ENCODE measurements at regions not wholly inside any gene's neighbourhood (a gene's known extent, or its start where the extent isn't known, plus 50 kb on each side); places are given as distances from the start of the nearest gene placed in this dataset.

DNA sequence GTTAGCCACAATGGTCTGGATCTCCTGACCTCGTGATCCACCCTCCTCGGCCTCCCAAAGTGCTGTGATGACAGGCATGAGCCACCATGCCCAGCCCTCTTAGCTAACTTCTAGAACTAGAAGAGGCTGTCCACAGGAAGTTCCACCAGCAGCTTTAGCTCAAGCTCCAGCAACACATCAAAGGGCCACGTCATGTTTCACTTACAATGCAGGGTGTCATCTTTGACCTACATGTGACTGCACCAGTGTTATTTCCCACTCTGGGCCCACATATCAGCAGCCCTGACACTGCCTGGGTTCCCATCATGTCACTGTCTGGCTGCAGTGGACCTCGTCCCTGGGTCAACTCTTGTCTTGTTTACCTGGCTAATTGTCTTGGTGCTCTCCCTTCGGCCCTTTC, 147.2 kb downstream of the GRIN2B start:
- CTCF ChIA-PET, result interaction anchor here (0.7 kb wide), 1 partner anchor 172 kb away, joined by 4 read pairs; no protein-coding TSS in a partner anchor

DNA sequence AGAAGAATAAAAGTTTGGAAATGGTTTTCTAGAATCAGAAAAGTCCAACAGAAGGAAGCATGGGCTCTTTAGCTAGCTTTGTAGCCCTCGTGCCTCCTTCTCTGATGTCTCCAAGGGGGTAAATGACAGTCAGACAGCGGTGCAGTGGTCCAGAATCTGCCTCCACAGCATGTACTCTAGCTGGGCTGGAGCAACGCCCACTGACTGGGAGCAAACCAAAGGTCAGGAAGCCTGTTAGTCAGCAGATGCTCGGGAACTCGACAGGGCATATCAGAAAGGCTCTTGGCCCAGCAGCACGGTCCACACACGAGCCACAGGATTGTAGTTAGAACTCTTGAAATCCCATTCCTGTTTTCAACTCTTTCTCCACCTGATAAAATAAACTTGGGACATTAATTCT, 164.3 kb downstream of the GRIN2B start:
- Mint-ChIP-seq H3K9me3 (no peaks in the 10 kb centered on the region), H3K27me3 (peaks cover 4% of the 10 kb centered on the region), H3K4me3 (no peak overlapping the region), H3K36me3 (ENCODE audit: low read depth) (no peaks in the 10 kb centered on the region), H3K27ac (no peak overlapping the region), H3K4me1 (no peaks in the 10 kb centered on the region)
- POLR2A ChIA-PET, result no interaction called here
- DNase-seq, result no peak
- CTCF ChIA-PET, result no interaction called here

More for the DNA sequence above, 147.2 kb downstream of the GRIN2B start:
- Mint-ChIP-seq H3K4me1 (no peaks in the 10 kb centered on the region), H3K9me3 (no peaks in the 10 kb centered on the region), H3K4me3 (no peak overlapping the region), H3K36me3 (ENCODE audit: low read depth) (no peaks in the 10 kb centered on the region), H3K27ac (no peak overlapping the region), H3K27me3 (peaks cover 1% of the 10 kb centered on the region)
- POLR2A ChIA-PET, result no interaction called here
- DNase-seq, result no peak

DNA sequence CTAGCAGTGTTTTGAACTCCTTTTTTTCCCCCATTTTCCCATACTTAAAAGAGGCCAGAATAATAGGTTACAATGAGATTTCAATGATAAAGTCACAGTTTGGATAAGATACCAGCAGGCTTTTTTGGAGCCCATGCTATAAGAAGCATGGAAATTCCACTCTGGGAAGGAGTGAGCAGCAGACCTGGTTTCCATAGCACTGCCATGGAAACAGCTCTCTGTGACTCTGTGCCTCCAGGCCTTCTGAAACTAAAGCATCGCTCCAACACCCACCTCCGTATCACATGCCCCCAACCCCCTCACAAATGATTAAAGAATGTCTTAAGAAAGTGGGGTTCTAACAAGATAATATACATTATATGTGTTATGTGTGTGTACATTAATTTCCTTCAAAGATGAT, 165.0 kb downstream of the GRIN2B start:
- POLR2A ChIA-PET, result no interaction called here
- DNase-seq, result no peak
- H3K27ac Mint-ChIP-seq, result no peak overlapping the region
- H3K27me3 Mint-ChIP-seq, result peaks cover 4% of the 10 kb centered on the region
- no peaks in the 10 kb centered on the region for H3K36me3 Mint-ChIP-seq (ENCODE audit: low read depth)
- no peaks in the 10 kb centered on the region for H3K9me3 Mint-ChIP-seq
- H3K4me3 Mint-ChIP-seq, result no peak overlapping the region
- CTCF ChIA-PET, result no interaction called here
- H3K4me1 Mint-ChIP-seq, result no peaks in the 10 kb centered on the region

DNA sequence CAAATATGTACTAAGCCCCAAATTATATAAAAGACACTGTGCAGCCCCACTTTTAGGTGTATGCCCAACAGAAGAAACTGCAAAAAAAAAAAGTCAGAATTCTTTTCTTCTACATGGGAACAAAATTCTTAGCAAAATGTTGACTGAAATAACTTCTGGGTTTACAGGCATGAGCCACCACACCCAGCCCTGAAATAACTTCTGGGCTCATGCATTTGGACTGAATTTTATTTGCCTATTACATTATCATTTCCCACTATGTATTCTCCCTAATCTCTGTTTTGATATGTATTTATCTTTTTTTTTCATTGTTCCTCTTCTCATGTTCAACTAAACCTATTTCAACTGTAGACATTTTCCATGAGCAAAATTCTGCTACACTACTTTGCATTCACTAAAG, 169.2 kb downstream of the GRIN2B start:
- Mint-ChIP-seq H3K4me3 (no peak overlapping the region), H3K27me3 (peaks cover 2% of the 10 kb centered on the region), H3K27ac (no peak overlapping the region), H3K9me3 (no peaks in the 10 kb centered on the region), H3K36me3 (ENCODE audit: low read depth) (no peaks in the 10 kb centered on the region), H3K4me1 (no peaks in the 10 kb centered on the region)
- POLR2A ChIA-PET, result no interaction called here
- CTCF ChIA-PET, result no interaction called here
- no peak for DNase-seq

DNA sequence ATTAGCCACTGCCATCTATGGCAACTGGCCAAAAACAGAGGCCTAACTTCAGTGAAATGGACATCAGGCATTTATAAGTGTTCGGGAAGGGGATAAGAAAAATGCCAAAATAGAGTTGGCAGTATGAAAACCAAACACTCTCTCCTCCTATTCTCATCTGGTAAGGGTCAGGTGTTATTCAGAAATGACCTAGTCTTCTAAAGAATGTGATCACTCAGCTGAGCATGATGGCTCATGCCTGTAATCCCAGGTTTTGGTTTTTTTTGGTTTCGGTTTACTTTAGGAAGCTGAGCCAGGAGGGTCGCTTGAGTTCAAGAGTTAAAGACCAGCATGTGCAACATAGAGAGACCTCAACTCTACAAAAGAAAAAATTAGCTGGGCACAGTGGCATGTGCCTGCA, 170.3 kb downstream of the GRIN2B start:
- no peak for DNase-seq
- Mint-ChIP-seq H3K27me3 (no peaks in the 10 kb centered on the region), H3K27ac (no peak overlapping the region), H3K4me3 (no peak overlapping the region), H3K9me3 (no peaks in the 10 kb centered on the region), H3K4me1 (no peaks in the 10 kb centered on the region), H3K36me3 (ENCODE audit: low read depth) (no peaks in the 10 kb centered on the region)
- ChIA-PET CTCF (no interaction called here), POLR2A (no interaction called here)

DNA sequence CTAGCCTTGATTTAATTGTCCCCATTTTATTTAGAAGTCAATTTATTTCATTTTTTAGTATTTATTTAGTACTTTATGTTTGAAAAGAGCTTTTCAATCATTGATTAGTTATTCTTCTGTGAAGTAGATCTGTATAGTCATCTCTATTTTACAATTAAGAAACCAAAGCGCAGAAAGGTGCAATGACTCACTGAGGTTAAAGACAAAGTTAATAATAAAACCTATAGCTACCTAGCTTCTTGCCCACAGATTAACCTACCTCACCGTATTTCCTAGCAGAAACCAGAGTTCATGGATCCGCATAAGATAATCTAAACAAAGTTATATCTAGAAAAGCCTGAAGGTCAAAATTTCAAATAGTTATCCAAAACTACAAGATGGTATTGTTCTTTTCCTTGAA, 176.4 kb downstream of the GRIN2B start:
- ChIA-PET CTCF (no interaction called here), POLR2A (no interaction called here)
- H3K27me3 Mint-ChIP-seq, result no peaks in the 10 kb centered on the region
- H3K36me3 Mint-ChIP-seq (ENCODE audit: low read depth), result no peaks in the 10 kb centered on the region
- no peak overlapping the region for H3K4me3 Mint-ChIP-seq
- no peak for DNase-seq
- H3K27ac Mint-ChIP-seq, result no peak overlapping the region
- H3K4me1 Mint-ChIP-seq, result no peaks in the 10 kb centered on the region
- H3K9me3 Mint-ChIP-seq, result no peaks in the 10 kb centered on the region

DNA sequence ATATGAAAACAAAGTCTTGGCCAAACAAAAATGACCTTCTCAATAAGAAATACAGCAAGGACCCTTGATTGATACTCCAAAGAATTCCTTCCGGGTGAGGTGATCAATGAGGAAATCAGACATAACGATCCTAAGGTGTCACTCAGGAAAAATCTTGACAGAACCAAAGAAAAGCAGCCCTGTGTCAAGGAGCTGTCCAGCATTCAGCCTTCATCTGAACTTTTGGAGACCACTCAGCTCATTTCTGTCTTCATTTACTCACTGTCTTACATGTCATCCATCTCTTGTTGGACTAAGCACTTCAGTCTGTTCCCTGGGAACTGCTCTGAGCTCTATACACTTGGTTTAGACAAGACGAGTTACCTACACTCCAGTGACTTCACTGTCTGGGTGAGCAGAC, 179.9 kb downstream of the GRIN2B start:
- no peak overlapping the region for H3K27ac Mint-ChIP-seq
- H3K4me3 Mint-ChIP-seq, result no peak overlapping the region
- no peaks in the 10 kb centered on the region for H3K27me3 Mint-ChIP-seq
- ChIA-PET CTCF (no interaction called here), POLR2A (no interaction called here)
- no peak for DNase-seq
- no peaks in the 10 kb centered on the region for H3K36me3 Mint-ChIP-seq (ENCODE audit: low read depth)
- no peaks in the 10 kb centered on the region for H3K4me1 Mint-ChIP-seq
- no peaks in the 10 kb centered on the region for H3K9me3 Mint-ChIP-seq

DNA sequence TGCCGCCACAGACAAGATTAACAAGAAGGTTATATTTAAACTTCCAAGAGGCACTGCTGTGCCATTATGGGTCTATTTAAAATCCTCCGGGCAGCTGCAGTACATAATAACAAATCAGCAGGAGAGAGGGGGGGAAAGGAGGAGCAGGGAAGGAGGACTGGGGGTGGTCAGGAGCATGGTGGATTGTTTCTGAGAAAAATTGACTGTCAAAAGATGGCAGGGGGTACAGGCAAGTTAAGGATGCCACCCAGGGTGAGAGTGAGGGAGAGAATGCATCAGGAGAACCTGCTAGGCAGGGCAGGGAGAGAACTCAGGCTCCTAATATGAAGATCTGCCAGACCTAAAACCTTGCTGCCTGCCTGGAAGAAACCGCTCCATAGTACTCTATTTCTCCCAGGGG, 181.8 kb downstream of the GRIN2B start:
- Mint-ChIP-seq H3K27me3 (no peaks in the 10 kb centered on the region), H3K4me1 (no peaks in the 10 kb centered on the region), H3K9me3 (no peaks in the 10 kb centered on the region), H3K36me3 (ENCODE audit: low read depth) (no peaks in the 10 kb centered on the region), H3K27ac (no peak overlapping the region), H3K4me3 (no peak overlapping the region)
- ChIA-PET CTCF (no interaction called here), POLR2A (no interaction called here)
- no peak for DNase-seq

DNA sequence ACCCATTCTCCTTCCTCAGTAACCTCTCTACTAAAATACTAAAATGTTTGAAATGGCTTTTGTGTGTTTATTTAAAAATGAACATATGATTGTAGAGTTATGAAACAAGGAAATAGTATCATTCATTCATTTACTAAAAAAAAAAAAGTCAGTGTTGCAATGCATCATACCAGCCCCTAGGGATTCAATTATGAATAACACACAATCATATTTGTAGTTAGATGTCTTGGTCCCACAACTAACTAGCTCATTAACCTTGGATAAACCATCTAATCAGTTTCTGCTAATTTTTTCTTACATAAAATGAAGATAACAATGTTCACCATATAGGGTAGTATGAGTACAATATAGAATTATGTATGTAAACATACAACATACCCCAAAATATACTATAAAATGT, 183.2 kb downstream of the GRIN2B start:
- no peaks in the 10 kb centered on the region for H3K36me3 Mint-ChIP-seq (ENCODE audit: low read depth)
- no peaks in the 10 kb centered on the region for H3K27me3 Mint-ChIP-seq
- POLR2A ChIA-PET, result no interaction called here
- H3K9me3 Mint-ChIP-seq, result peaks cover 7% of the 10 kb centered on the region
- CTCF ChIA-PET, result interaction anchor here (0.5 kb wide), 1 partner anchor 91 kb away, joined by 3 read pairs; no protein-coding TSS in a partner anchor
- no peak overlapping the region for H3K4me3 Mint-ChIP-seq
- no peaks in the 10 kb centered on the region for H3K4me1 Mint-ChIP-seq
- no peak overlapping the region for H3K27ac Mint-ChIP-seq
- no peak for DNase-seq

DNA sequence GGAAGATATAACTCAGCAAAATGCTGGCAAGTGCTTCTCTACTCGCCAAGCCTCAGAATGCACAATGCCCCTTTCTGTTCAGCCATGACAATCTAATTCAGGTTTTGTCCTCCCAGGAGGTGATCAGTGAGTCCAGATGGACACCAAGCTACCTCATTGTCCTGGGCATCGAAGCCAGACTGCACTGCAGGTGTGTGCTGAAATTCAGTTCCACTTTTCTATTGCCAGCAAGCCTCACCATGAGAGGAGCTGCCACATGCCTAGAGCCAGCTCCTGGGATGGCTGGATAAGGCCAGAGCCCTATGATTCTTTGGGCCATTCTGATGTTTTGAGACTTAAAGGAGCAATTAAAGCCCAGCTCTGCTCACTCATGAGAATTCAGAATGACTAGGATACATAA, 186.7 kb downstream of the GRIN2B start:
- CTCF ChIA-PET, result no interaction called here
- no peak overlapping the region for H3K27ac Mint-ChIP-seq
- H3K36me3 Mint-ChIP-seq (ENCODE audit: low read depth), result no peaks in the 10 kb centered on the region
- no peak for DNase-seq
- H3K27me3 Mint-ChIP-seq, result no peaks in the 10 kb centered on the region
- peaks cover 7% of the 10 kb centered on the region for H3K9me3 Mint-ChIP-seq
- H3K4me3 Mint-ChIP-seq, result no peak overlapping the region
- H3K4me1 Mint-ChIP-seq, result no peaks in the 10 kb centered on the region
- POLR2A ChIA-PET, result no interaction called here

DNA sequence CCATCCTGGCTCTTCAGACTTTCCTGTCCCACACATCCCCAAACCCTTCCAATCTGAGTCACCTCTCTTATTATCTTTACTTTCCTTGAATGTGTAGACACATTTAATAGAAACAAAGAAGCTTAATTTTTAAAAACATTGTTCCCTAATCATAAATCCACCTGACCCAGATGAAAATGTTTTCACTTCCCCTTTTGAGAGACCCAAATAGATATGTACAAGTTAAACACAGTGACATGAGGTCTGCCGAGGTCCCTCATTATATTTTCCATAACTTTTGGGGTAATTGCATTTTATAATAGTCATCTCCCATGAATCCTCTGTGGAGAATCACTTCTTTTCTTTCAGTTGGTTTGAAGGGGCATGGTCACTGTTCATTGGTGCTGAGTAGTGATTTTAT, 191.1 kb downstream of the GRIN2B start:
- POLR2A ChIA-PET, result no interaction called here
- no peaks in the 10 kb centered on the region for H3K36me3 Mint-ChIP-seq (ENCODE audit: low read depth)
- no peak overlapping the region for H3K27ac Mint-ChIP-seq
- no peak overlapping the region for H3K4me3 Mint-ChIP-seq
- peaks cover 7% of the 10 kb centered on the region for H3K9me3 Mint-ChIP-seq
- CTCF ChIA-PET, result no interaction called here
- no peaks in the 10 kb centered on the region for H3K4me1 Mint-ChIP-seq
- no peak for DNase-seq
- no peaks in the 10 kb centered on the region for H3K27me3 Mint-ChIP-seq

DNA sequence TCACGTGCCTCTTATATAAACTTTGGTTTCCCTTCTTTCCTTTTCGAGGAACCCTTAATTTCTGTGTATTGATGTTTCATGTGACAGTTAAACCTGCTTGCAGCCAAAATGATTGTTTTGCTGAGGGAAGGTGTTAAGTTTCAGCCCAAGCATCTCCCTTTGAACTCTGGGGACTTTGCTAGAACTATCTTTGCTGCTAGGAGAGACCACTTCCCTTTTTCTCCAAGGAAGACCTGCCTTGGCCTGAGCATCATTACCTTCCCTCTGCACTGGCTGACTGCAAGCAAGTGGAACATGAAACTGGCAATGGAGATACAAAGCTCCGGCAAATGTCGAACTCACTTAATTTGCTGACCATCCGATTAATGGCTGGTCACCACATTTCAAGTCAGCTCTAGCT, 192.8 kb downstream of the GRIN2B start:
- Mint-ChIP-seq H3K27ac (no peak overlapping the region), H3K9me3 (peaks cover 3% of the 10 kb centered on the region), H3K4me3 (no peak overlapping the region), H3K36me3 (ENCODE audit: low read depth) (no peaks in the 10 kb centered on the region), H3K27me3 (no peaks in the 10 kb centered on the region), H3K4me1 (no peaks in the 10 kb centered on the region)
- DNase-seq, result no peak
- ChIA-PET POLR2A (no interaction called here), CTCF (no interaction called here)

DNA sequence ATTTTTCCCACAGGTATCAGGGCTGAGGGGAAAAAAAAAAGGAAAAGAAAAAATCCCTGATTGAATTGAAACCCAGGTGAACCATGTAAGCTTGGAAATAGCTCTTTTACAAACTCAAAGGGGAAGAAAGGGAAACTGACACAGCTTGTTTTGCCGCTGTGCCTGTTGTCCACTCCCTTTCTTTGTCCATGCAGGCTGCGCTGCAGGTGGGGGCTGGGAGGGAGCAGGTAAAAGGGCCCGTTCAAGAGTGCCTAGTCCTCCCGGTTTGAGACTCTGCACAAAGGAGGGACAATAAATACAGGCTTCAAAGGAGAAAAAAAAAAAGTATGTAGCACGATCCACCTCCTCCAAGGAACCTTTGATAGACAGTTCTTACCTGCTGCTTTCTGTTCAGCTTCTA, 194.8 kb downstream of the GRIN2B start:
- no peaks in the 10 kb centered on the region for H3K9me3 Mint-ChIP-seq
- ChIA-PET POLR2A (no interaction called here), CTCF (no interaction called here)
- no peak for DNase-seq
- no peak overlapping the region for H3K4me3 Mint-ChIP-seq
- H3K36me3 Mint-ChIP-seq (ENCODE audit: low read depth), result no peaks in the 10 kb centered on the region
- no peak overlapping the region for H3K27ac Mint-ChIP-seq
- no peaks in the 10 kb centered on the region for H3K27me3 Mint-ChIP-seq
- H3K4me1 Mint-ChIP-seq, result no peaks in the 10 kb centered on the region

DNA sequence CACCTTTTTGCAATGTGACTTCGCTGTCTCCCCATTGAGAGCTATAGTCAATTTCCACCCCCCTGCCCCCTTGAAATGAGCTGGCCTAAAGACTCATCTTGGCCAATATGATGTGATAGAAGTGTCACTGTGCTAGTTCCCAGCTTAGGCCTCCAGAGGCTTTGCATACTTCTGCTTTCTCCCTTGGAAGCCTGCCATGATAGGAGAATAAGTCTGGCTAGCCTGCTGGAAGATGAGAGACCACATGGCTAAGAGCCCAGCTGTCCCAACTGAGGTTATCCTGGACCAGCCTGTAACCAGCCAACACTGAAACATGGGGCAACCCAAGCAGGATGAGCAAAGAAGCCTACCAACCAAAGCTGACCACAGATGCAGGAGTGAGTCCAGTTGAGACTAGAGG, 196.9 kb downstream of the GRIN2B start:
- H3K27ac Mint-ChIP-seq, result no peak overlapping the region
- ChIA-PET CTCF (interaction anchor here (0.7 kb wide), 1 partner anchor 25 kb away, joined by 3 read pairs; no protein-coding TSS in a partner anchor), POLR2A (no interaction called here)
- no peaks in the 10 kb centered on the region for H3K27me3 Mint-ChIP-seq
- DNase-seq, result no peak
- no peak overlapping the region for H3K4me3 Mint-ChIP-seq
- H3K36me3 Mint-ChIP-seq (ENCODE audit: low read depth), result no peaks in the 10 kb centered on the region
- H3K9me3 Mint-ChIP-seq, result no peaks in the 10 kb centered on the region
- no peaks in the 10 kb centered on the region for H3K4me1 Mint-ChIP-seq

DNA sequence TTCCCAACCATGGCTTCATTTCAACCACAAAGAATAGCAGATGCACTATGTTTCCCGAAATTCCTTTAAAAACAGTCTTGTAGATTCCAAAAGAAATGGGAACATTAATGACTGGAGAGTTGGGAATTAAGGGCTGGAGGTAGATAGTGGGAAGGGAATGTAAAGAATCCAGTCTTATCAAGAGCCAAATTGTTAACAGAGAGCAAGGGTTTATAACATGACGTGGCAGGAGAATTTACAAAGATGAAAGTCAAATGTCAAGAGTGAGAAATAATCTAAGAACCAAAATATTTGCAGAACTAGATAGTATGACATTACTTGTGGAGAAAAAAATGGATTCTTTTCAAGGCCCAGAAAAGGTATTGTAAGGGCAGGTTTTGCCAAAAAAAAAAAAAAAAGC, 200.9 kb downstream of the GRIN2B start:
- Mint-ChIP-seq H3K9me3 (no peaks in the 10 kb centered on the region), H3K4me3 (no peak overlapping the region), H3K36me3 (ENCODE audit: low read depth) (no peaks in the 10 kb centered on the region), H3K27me3 (no peaks in the 10 kb centered on the region), H3K4me1 (no peaks in the 10 kb centered on the region), H3K27ac (no peak overlapping the region)
- CTCF ChIA-PET, result no interaction called here
- no peak for DNase-seq
- POLR2A ChIA-PET, result no interaction called here
